GM21528 (cell line): ENCODE measurements at regions not wholly inside any gene's neighbourhood (a gene's known extent, or its start where the extent isn't known, plus 50 kb on each side); places are given as distances from the start of the nearest gene placed in this dataset.
"Not testable (repeated sequence)": the region's sequence is repeated elsewhere in the genome, so short reads cannot be mapped to it uniquely, and the experiment has no call there.

Experiments used
- ATAC-seq: cut with Tn5 transposase; IDR thresholded peaks from one replicate; pipeline ENCODE4 v1.9.1; 2021; ENCODE audit warnings: mild to moderate bottlenecking, moderate library complexity; ENCODE audit not compliant: unreplicated experiment, low FRiP score

- ATAC-seq = no peak
Observed at GRCh38 chr5:54825005-54825404, 160.4 kb downstream of the ESM1 start.

GRCh38 chr5:54823006-54823405 is 162.4 kb downstream of the ESM1 start:
- ATAC-seq = no peak

GRCh38 chr5:54822324-54822687 is 163.1 kb downstream of the ESM1 start:
- ATAC-seq = no peak

GRCh38 chr5:54821445-54822323 is 163.7 kb downstream of the ESM1 start:
- no peak for ATAC-seq

GRCh38 chr5:54820346-54821134 is 164.9 kb downstream of the ESM1 start:
- no peak for ATAC-seq

- no peak for ATAC-seq
Observed at GRCh38 chr5:54807421-54807820, 178.0 kb downstream of the ESM1 start.

- no peak for ATAC-seq
Observed at GRCh38 chr5:54804521-54804920, 180.9 kb downstream of the ESM1 start.

GRCh38 chr5:54804086-54804485 is 181.3 kb downstream of the ESM1 start:
- no peak for ATAC-seq

GRCh38 chr5:54803471-54804011 is 181.9 kb downstream of the ESM1 start:
- no peak for ATAC-seq

GRCh38 chr5:54799645-54800044 is 185.7 kb downstream of the ESM1 start:
- ATAC-seq = peak; percentile 85

- no peak for ATAC-seq
Observed at GRCh38 chr5:54795777-54796176, 189.6 kb downstream of the ESM1 start.

GRCh38 chr5:54795284-54795683 is 190.1 kb downstream of the ESM1 start:
- ATAC-seq = no peak

- no peak for ATAC-seq
Observed at GRCh38 chr5:54794135-54794975, 191.0 kb downstream of the ESM1 start.

GRCh38 chr5:54793468-54794134 is 191.8 kb downstream of the ESM1 start:
- ATAC-seq = no peak

GRCh38 chr5:54792611-54793404 is 192.6 kb downstream of the ESM1 start:
- ATAC-seq = no peak

GRCh38 chr5:54787910-54788309 is 197.5 kb downstream of the ESM1 start:
- ATAC-seq = not testable (repeated sequence)

- ATAC-seq = peak; percentile 98
Observed at GRCh38 chr5:54785729-54786591, 199.4 kb downstream of the ESM1 start.

- ATAC-seq = no peak
Observed at GRCh38 chr5:54778783-54779182, 206.6 kb downstream of the ESM1 start.
